ENCODE measurements at regions not wholly inside any gene's neighbourhood (a gene's known extent, or its start where the extent isn't known, plus 50 kb on each side); places are given as distances from the start of the nearest gene placed in this dataset.
"Not testable (repeated sequence)": the region's sequence is repeated elsewhere in the genome, so short reads cannot be mapped to it uniquely, and the experiment has no call there.

- Histone ChIP-seq H3K27me3 (no peaks in the 10 kb centered on the region), H3K36me3 (no peaks in the 10 kb centered on the region), H3K9me3 (no peaks in the 10 kb centered on the region), H3K4me1 (peaks cover 45% of the 10 kb centered on the region), H3K4me3 (ENCODE audit: low read depth, low read length) (no peak overlapping the region)
- no peak for TF ChIP-seq CTCF (IDR thresholded peaks at IDR 0.05; ENCODE audit: low read depth, low read length)
- no peak for DNase-seq
Observed at GRCh38 chr5:72691751-72692150, 124.7 kb upstream of the TNPO1 start.

- TF ChIP-seq CTCF (IDR thresholded peaks at IDR 0.05; ENCODE audit: low read depth, low read length), result no peak
- no peaks in the 10 kb centered on the region for H3K27me3 ChIP-seq
Observed at GRCh38 chr5:72688916-72689315, 127.5 kb upstream of the TNPO1 start.

DNA sequence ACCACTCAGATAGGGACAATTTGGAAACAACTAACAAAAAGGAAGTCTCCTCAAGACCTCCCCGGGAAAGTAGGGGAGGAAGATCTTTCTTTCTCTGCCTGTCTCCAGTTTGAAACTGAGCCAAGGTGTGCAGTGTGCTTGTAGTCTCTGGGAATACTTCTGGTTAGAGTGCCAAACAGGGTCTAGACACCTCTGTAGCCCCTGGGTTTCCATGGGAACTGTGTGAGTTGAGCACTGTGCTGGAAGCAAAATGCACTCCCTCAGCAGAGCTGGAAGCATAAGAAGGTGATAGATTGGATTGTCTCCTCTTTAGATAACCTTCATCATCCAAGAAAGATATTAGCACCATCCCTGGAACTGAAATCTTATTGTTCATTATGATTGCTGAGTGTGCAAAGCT, 129.2 kb upstream of the TNPO1 start:
- Histone ChIP-seq H3K36me3 (no peaks in the 10 kb centered on the region), H3K27me3 (no peaks in the 10 kb centered on the region), H3K9me3 (no peaks in the 10 kb centered on the region), H3K4me3 (ENCODE audit: low read depth, low read length) (no peak overlapping the region), H3K4me1 (peaks cover 31% of the 10 kb centered on the region)
- no peak for DNase-seq
- no peak for TF ChIP-seq CTCF (IDR thresholded peaks at IDR 0.05; ENCODE audit: low read depth, low read length)

More at GRCh38 chr5:72688916-72689315, 127.5 kb upstream of the TNPO1 start:
- Histone ChIP-seq H3K4me1 (peaks cover 41% of the 10 kb centered on the region), H3K9me3 (no peaks in the 10 kb centered on the region), H3K4me3 (ENCODE audit: low read depth, low read length) (no peak overlapping the region), H3K36me3 (no peaks in the 10 kb centered on the region)
- no peak for DNase-seq

DNA sequence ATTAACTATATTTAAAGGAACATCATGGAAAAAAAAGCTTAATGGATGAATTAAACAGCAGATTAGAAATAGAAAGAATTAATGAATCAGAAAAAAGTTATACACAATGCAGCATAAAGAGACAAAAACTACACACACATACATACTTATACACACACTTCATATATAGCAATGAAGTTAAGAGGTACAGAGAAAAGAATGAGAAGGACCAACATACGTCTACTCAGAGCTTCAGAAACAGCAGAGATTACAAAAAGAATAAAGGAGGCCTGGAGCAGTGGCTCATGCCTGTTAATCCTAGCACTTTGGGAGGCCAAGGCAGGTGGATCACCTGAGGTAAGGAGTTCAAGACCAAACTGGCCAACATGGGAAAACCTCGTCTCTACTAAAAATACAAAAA, 133.9 kb upstream of the TNPO1 start:
- H3K36me3 ChIP-seq, result no peaks in the 10 kb centered on the region
- H3K9me3 ChIP-seq, result no peaks in the 10 kb centered on the region
- no peaks in the 10 kb centered on the region for H3K27me3 ChIP-seq
- peaks cover 4% of the 10 kb centered on the region for H3K4me1 ChIP-seq
- DNase-seq, result no peak
- TF ChIP-seq CTCF (IDR thresholded peaks at IDR 0.05; ENCODE audit: low read depth, low read length), result no peak
- H3K4me3 ChIP-seq (ENCODE audit: low read depth, low read length), result no peak overlapping the region

GRCh38 chr5:72681781-72682180, 134.7 kb upstream of the TNPO1 start:
- Histone ChIP-seq H3K36me3 (no peaks in the 10 kb centered on the region), H3K4me1 (no peaks in the 10 kb centered on the region; the same call in 1 of the 2 replicates), H3K27me3 (no peaks in the 10 kb centered on the region), H3K9me3 (no peaks in the 10 kb centered on the region), H3K4me3 (ENCODE audit: low read depth, low read length) (no peak overlapping the region)
- DNase-seq, result no peak
- no peak for TF ChIP-seq CTCF (IDR thresholded peaks at IDR 0.05; ENCODE audit: low read depth, low read length)

GRCh38 chr5:72677447-72677846, 139.0 kb upstream of the TNPO1 start:
- no peak for TF ChIP-seq CTCF (IDR thresholded peaks at IDR 0.05; ENCODE audit: low read depth, low read length)
- no peak for DNase-seq
- Histone ChIP-seq H3K27me3 (no peaks in the 10 kb centered on the region), H3K36me3 (no peaks in the 10 kb centered on the region), H3K4me3 (ENCODE audit: low read depth, low read length) (no peak overlapping the region), H3K4me1 (no peaks in the 10 kb centered on the region), H3K9me3 (no peaks in the 10 kb centered on the region; the same call in 1 of the 2 replicates)

DNA sequence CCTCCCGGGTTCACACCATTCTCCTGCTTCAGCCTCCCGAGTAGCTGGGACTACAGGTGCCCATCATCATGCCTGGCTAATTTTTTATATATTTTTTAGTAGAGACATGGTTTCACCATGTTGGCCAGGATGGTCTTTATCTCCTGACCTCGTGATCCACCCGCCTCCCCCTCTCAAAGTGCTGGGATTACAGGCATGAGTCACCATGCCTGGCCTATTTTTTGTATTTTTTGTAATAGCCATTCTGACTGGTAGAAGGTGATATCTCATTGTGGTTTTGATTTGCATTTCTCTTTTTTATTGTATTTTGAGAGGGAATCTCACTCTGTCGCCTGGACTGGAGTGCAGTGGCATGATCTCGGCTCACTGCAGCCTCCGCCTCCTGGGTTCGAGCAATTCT, 139.6 kb upstream of the TNPO1 start:
- not testable (repeated sequence) for DNase-seq; H3K36me3 ChIP-seq; H3K9me3 ChIP-seq; H3K4me3 ChIP-seq (ENCODE audit: low read depth, low read length); H3K4me1 ChIP-seq; H3K27me3 ChIP-seq
